H1 (cell line): ENCODE measurements at regions not wholly inside any gene's neighbourhood (a gene's known extent, or its start where the extent isn't known, plus 50 kb on each side); places are given as distances from the start of the nearest gene placed in this dataset.

Experiments
- CTCF ChIA-PET: fragments of 300-600 bp; sonication (Branson Sonifier 250); formaldehyde crosslinking; loops from one replicate; lab custom pipeline; 2021; ENCODE audit not compliant: partially characterized antibody; lab: Charles Lee
- POLR2A ChIA-PET: fragments of 300-600 bp; sonication (Branson Sonifier 250); formaldehyde crosslinking; loops from one replicate; lab custom pipeline; 2021; ENCODE audit warnings: inconsistent platforms; ENCODE audit not compliant: partially characterized antibody; lab: Charles Lee
- DNase-seq, 2 experiments: peaks; one replicate each; pipeline versions ENCODE4 v3.0.0 to v3.0.0-alpha.2; 2010 to 2022; ENCODE audit warnings: low spot score in 2 of 2, low read depth in 1 of 2, mixed read lengths in 1 of 2
- FAIRE-seq: peaks from 2 replicates; lab custom pipeline; 2011; peaks lifted over from hg19 to GRCh38; lab: Jason Lieb, UNC
- H2AFZ ChIP-seq: 2 replicates; pipeline ENCODE4 v1.8.1; 2012; ENCODE audit warnings: low read length, inconsistent platforms
- H2AK5ac ChIP-seq: 2 replicates; pipeline ENCODE4 v1.6.1; 2013; ENCODE audit warnings: low read depth, low read length
- H2BK120ac ChIP-seq: replicated peaks from 2 replicates; pipeline ENCODE3; 2013; ENCODE audit warnings: low read depth, low read length, inconsistent platforms
- H2BK12ac ChIP-seq: 2 replicates; pipeline ENCODE4 v1.6.1; 2013; ENCODE audit warnings: low read depth, low read length
- H2BK15ac ChIP-seq: 2 replicates; pipeline ENCODE4 v1.6.1; 2013; ENCODE audit warnings: low read length
- H2BK20ac ChIP-seq: 2 replicates; pipeline ENCODE4 v1.6.1; 2013; ENCODE audit warnings: low read length
- H2BK5ac ChIP-seq: 2 replicates; pipeline ENCODE4 v1.6.1; 2013; ENCODE audit warnings: low read depth, low read length
- H3K14ac ChIP-seq: 2 replicates; pipeline ENCODE4 v1.6.1; 2013; ENCODE audit warnings: inconsistent platforms; ENCODE audit not compliant: insufficient read length
- H3K18ac ChIP-seq: 2 replicates; pipeline ENCODE4 v1.6.1; 2013; ENCODE audit warnings: low read length; ENCODE audit errors: extremely low read depth
- H3K23ac ChIP-seq: 2 replicates; pipeline ENCODE4 v1.6.1; 2013; ENCODE audit warnings: inconsistent platforms; ENCODE audit not compliant: insufficient read length
- H3K23me2 ChIP-seq: 2 replicates; pipeline ENCODE4 v1.6.1; 2013; ENCODE audit warnings: low read depth, low read length
- H3K27ac ChIP-seq: 2 replicates; pipeline ENCODE4 v1.6.1; 2011; ENCODE audit warnings: low read depth, low read length, inconsistent platforms
- H3K27me3 ChIP-seq, 4 experiments: replicated peaks in 1 of 4; 1 replicate in 1 of 4; 2 replicates in 3 of 4; pipeline versions ENCODE4 v1.6.1 to v1.8.1; 2011 to 2013; ENCODE audit warnings: low read length in 3 of 4, mild to moderate bottlenecking in 3 of 4, inconsistent platforms in 2 of 4, mixed read lengths in 2 of 4, moderate library complexity in 1 of 4; ENCODE audit not compliant: control insufficient read depth in 3 of 4, insufficient read depth in 3 of 4; ENCODE audit errors: extremely low read depth in 1 of 4
- H3K36me3 ChIP-seq, 4 experiments: 2 replicates each; pipeline versions ENCODE4 v1.6.1 to v1.8.1; 2011 to 2013; ENCODE audit warnings: mild to moderate bottlenecking in 4 of 4, low read length in 3 of 4, moderate library complexity in 2 of 4, control low read depth in 1 of 4, inconsistent platforms in 1 of 4; ENCODE audit not compliant: insufficient read depth in 4 of 4, control insufficient read depth in 2 of 4
- H3K4ac ChIP-seq: replicated peaks from 2 replicates; pipeline ENCODE3; 2013; ENCODE audit warnings: low read length, low read depth, mixed read lengths, inconsistent platforms; ENCODE audit not compliant: insufficient read length
- H3K4me1 ChIP-seq, 4 experiments: replicated peaks in 1 of 4; 1 replicate in 1 of 4; 2 replicates in 3 of 4; pipeline versions ENCODE4 v1.6.1 to v1.8.1; 2011 to 2013; ENCODE audit warnings: low read length in 3 of 4, inconsistent platforms in 2 of 4, mixed read lengths in 1 of 4; ENCODE audit not compliant: insufficient read depth in 4 of 4, control insufficient read depth in 3 of 4
- H3K4me2 ChIP-seq, 2 experiments: 2 replicates each; pipeline versions ENCODE4 v1.6.1 to v1.8.1; 2011 to 2013; ENCODE audit warnings: low read depth in 2 of 2, low read length in 2 of 2, control low read depth in 1 of 2, inconsistent platforms in 1 of 2, mild to moderate bottlenecking in 1 of 2; ENCODE audit not compliant: insufficient read depth in 1 of 2
- H3K4me3 ChIP-seq, 4 experiments: fragments of 200-600, 300-600 bp in 1 of 4; sonication (generic), shearing (Covaris generic), sonication (Bioruptor Twin) in 1 of 4; 2 replicates each; pipeline versions ENCODE4 v1.5.1 to v1.8.1; 2011 to 2016; ENCODE audit warnings: low read length in 4 of 4, low read depth in 3 of 4, control low read depth in 2 of 4, inconsistent platforms in 2 of 4, mild to moderate bottlenecking in 2 of 4, mixed read lengths in 1 of 4, moderate library complexity in 1 of 4; ENCODE audit not compliant: insufficient read depth in 2 of 4; ENCODE audit errors: extremely low read depth in 1 of 4
- H3K56ac ChIP-seq: replicated peaks from 2 replicates; pipeline ENCODE3; 2013; ENCODE audit warnings: low read depth, mild to moderate bottlenecking, mixed read lengths, low read length, inconsistent platforms; ENCODE audit not compliant: insufficient read length
- H3K79me1 ChIP-seq: 2 replicates; pipeline ENCODE4 v1.6.1; 2013; ENCODE audit warnings: low read depth, low read length, control low read depth
- H3K79me2 ChIP-seq, 2 experiments: 2 replicates each; pipeline versions ENCODE4 v1.6.1 to v1.8.1; 2012 to 2013; ENCODE audit warnings: low read length in 2 of 2, mild to moderate bottlenecking in 2 of 2, inconsistent platforms in 1 of 2; ENCODE audit not compliant: insufficient read depth in 2 of 2, control insufficient read depth in 1 of 2
- H3K9ac ChIP-seq, 4 experiments: replicated peaks in 1 of 4; 1 replicate in 1 of 4; 2 replicates in 3 of 4; pipeline versions ENCODE4 v1.6.1 to v1.8.1; 2011 to 2013; ENCODE audit warnings: low read depth in 3 of 4, low read length in 3 of 4, control low read depth in 2 of 4, mild to moderate bottlenecking in 2 of 4, moderate library complexity in 2 of 4, inconsistent platforms in 1 of 4; ENCODE audit errors: extremely low read depth in 1 of 4
- H3K9me3 ChIP-seq, 2 experiments: 2 replicates each; pipeline versions ENCODE4 v1.6.1 to v1.8.1; 2012 to 2013; ENCODE audit warnings: mild to moderate bottlenecking in 2 of 2, moderate library complexity in 2 of 2, control low read depth in 1 of 2, inconsistent platforms in 1 of 2, low read depth in 1 of 2, low read length in 1 of 2, mixed read lengths in 1 of 2; ENCODE audit not compliant: insufficient read depth in 2 of 2
- H4K20me1 ChIP-seq, 2 experiments: replicated peaks in 1 of 2; 2 replicates each; pipeline versions ENCODE3 to v1.8.1; 2011 to 2013; ENCODE audit warnings: inconsistent platforms in 2 of 2, low read length in 2 of 2, mild to moderate bottlenecking in 1 of 2; ENCODE audit not compliant: insufficient read depth in 2 of 2, control insufficient read depth in 1 of 2
- H4K5ac ChIP-seq: 2 replicates; pipeline ENCODE4 v1.6.1; 2013; ENCODE audit warnings: low read length, low read depth, mixed read lengths, inconsistent platforms; ENCODE audit not compliant: insufficient read length
- H4K8ac ChIP-seq: 2 replicates; pipeline ENCODE4 v1.8.0; 2013; ENCODE audit warnings: mild to moderate bottlenecking, moderate library complexity, low read length, inconsistent platforms; ENCODE audit not compliant: insufficient read depth; ENCODE audit errors: extremely low read depth
- H4K91ac ChIP-seq: replicated peaks from 2 replicates; pipeline ENCODE3; 2013; ENCODE audit warnings: low read length, mixed read lengths, inconsistent platforms; ENCODE audit not compliant: insufficient read length
- CBX5 ChIP-seq: fragments of 300-800, 300-1000 bp; sonication (generic); IDR thresholded peaks from 2 replicates; pipeline ENCODE4 v1.7.1; 2016; ENCODE audit warnings: antibody characterized with exemption, low read length, low read depth
- CHD1 ChIP-seq: IDR thresholded peaks from 2 replicates; pipeline ENCODE4 v1.6.1; 2012; ENCODE audit warnings: low read depth, low read length, improper control_type of control experiment
- EGR1 ChIP-seq: IDR thresholded peaks from 2 replicates; pipeline ENCODE4 v1.6.1; 2011; ENCODE audit warnings: low read depth, low read length, borderline replicate concordance
- EZH2 ChIP-seq: fragments of 200-600 bp; sonication (generic); IDR thresholded peaks from 2 replicates; pipeline ENCODE4 v1.7.1; 2012; ENCODE audit warnings: low read depth, mild to moderate bottlenecking, moderate library complexity, low read length, inconsistent platforms; ENCODE audit not compliant: severe bottlenecking
- NANOG ChIP-seq: IDR thresholded peaks from 2 replicates; pipeline ENCODE4 v1.6.1; 2011; ENCODE audit warnings: low read length, low read depth, mild to moderate bottlenecking, inconsistent platforms; ENCODE audit not compliant: insufficient read depth, poor library complexity, severe bottlenecking
- RAD21 ChIP-seq, 2 experiments: IDR thresholded peaks in 1 of 2; conservative IDR thresholded peaks in 1 of 2; 2 replicates each; pipeline ENCODE4 v1.6.1; 2011; ENCODE audit warnings: low read depth in 2 of 2, low read length in 2 of 2, improper control_type of control experiment in 1 of 2, inconsistent platforms in 1 of 2, mild to moderate bottlenecking in 1 of 2, moderate library complexity in 1 of 2
- SP2 ChIP-seq: IDR thresholded peaks from 2 replicates; pipeline ENCODE4 v1.6.1; 2012; ENCODE audit warnings: mild to moderate bottlenecking, low read length, inconsistent platforms
- USF2 ChIP-seq: IDR thresholded peaks from 2 replicates; pipeline ENCODE4 v1.6.1; 2011; ENCODE audit warnings: low read length, improper control_type of control experiment
- WGBS, 2 experiments: shearing (Covaris generic) in 1 of 2; methylation state at CpG; one replicate each; pipeline versions ENCODE4 v1.1.6 to v1.1.7; 2013 to 2015; ENCODE audit warnings: low lambda C conversion rate in 2 of 2, mixed read lengths in 2 of 2, inconsistent platforms in 1 of 2, low coverage in 1 of 2, missing lambda C conversion rate in 1 of 2; ENCODE audit not compliant: insufficient replicate concordance in 2 of 2, insufficient coverage in 1 of 2, insufficient read length in 1 of 2; ENCODE audit errors: extremely low coverage in 1 of 2, missing lambda C conversion rate in 1 of 2; 5-methylcytosine and 5-hydroxymethylcytosine counted together
- TF ChIP-seq, protein P1 (sequence below), 3 experiments: IDR thresholded peaks; 1 replicate in 2 of 3; 2 replicates in 1 of 3; pipeline versions ENCODE4 v1.5.1 to v1.6.1; 2011; ENCODE audit warnings: low read length in 3 of 3, mild to moderate bottlenecking in 3 of 3, inconsistent platforms in 2 of 3, low read depth in 1 of 3, moderate library complexity in 1 of 3; ENCODE audit not compliant: insufficient read depth in 1 of 3; ENCODE audit errors: control extremely low read depth in 1 of 3
- TF ChIP-seq, protein P2 (sequence below): IDR thresholded peaks from 2 replicates; pipeline ENCODE4 v1.6.1; 2012; ENCODE audit warnings: inconsistent platforms

DNA sequence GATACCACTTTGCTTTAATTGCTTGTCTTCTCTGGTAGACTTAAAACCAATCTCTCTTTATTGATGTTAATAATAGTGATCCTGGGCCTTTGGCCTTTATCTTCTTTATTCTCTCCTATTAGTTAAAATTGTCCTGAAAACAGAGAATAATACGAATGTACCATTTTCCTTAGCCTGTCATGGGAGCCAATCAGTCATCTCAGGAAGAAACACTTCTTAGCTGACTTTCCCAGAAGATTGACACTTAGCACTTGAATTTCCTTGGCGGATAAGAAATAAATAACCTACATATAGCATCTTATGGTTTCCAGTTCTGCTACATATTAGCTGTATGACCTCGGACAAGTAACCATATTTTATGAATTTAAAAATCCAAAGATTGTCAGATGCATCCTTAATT, 338.4 kb upstream of the SLC14A2 start:
- Histone ChIP-seq H4K5ac (no peak overlapping the region), H4K8ac (no peak overlapping the region), H3K9ac (no peak overlapping the region), H2AFZ (no peak overlapping the region), H3K56ac (no peak overlapping the region), H2AK5ac (no peak overlapping the region), H2BK5ac (no peak overlapping the region), H4K20me1 (no peaks in the 10 kb centered on the region), H3K4ac (no peak overlapping the region), H3K27me3 (no peaks in the 10 kb centered on the region), H3K79me2 (no peaks in the 10 kb centered on the region), H3K14ac (no peak overlapping the region), H3K4me2 (no peak overlapping the region), H3K4me1 (no peaks in the 10 kb centered on the region), H4K91ac (no peak overlapping the region), H2BK120ac (no peak overlapping the region), H3K36me3 (no peaks in the 10 kb centered on the region), H3K23me2 (no peaks in the 10 kb centered on the region), H3K79me1 (no peaks in the 10 kb centered on the region), H2BK15ac (no peak overlapping the region), H3K9me3 (no peaks in the 10 kb centered on the region), H3K23ac (no peak overlapping the region), H2BK12ac (no peak overlapping the region), H3K18ac (no peak overlapping the region), H3K4me3 (no peak overlapping the region), H2BK20ac (no peak overlapping the region), H3K27ac (no peak overlapping the region)
- no peak for DNase-seq
- 90% methylated on average over 3 of the region's 3 CpGs; no CpG with 5 or more reads in 1 of the 2 experiments for WGBS, 2 experiments
- FAIRE-seq, result no peak
- ChIA-PET POLR2A (no interaction called here), CTCF (interaction anchor here (0.7 to 6.7 kb wide), 20 partner anchors 8 to 333 kb away, joined by 3 to 131 read pairs (median 7); no protein-coding TSS in a partner anchor)
- TF ChIP-seq, protein P1, sequence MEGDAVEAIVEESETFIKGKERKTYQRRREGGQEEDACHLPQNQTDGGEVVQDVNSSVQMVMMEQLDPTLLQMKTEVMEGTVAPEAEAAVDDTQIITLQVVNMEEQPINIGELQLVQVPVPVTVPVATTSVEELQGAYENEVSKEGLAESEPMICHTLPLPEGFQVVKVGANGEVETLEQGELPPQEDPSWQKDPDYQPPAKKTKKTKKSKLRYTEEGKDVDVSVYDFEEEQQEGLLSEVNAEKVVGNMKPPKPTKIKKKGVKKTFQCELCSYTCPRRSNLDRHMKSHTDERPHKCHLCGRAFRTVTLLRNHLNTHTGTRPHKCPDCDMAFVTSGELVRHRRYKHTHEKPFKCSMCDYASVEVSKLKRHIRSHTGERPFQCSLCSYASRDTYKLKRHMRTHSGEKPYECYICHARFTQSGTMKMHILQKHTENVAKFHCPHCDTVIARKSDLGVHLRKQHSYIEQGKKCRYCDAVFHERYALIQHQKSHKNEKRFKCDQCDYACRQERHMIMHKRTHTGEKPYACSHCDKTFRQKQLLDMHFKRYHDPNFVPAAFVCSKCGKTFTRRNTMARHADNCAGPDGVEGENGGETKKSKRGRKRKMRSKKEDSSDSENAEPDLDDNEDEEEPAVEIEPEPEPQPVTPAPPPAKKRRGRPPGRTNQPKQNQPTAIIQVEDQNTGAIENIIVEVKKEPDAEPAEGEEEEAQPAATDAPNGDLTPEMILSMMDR (IDR thresholded peaks at IDR 0.05; ENCODE audit: control extremely low read depth in 1 of 3, insufficient read depth in 1 of 3, low read depth in 1 of 3, low read length in 3 of 3), result no peak
- TF ChIP-seq EGR1 (no peak), CBX5 (no peak), USF2 (no peak), CHD1 (no peak), RAD21 (IDR thresholded peaks at IDR 0.05 in 1 of 2, conservative IDR thresholded peaks at IDR 0.05 in 1 of 2; ENCODE audit: low read depth in 2 of 2, low read length in 2 of 2) (no peak), SP2 (no peak), EZH2 (no peak), NANOG (no peak)
- TF ChIP-seq, protein P2, sequence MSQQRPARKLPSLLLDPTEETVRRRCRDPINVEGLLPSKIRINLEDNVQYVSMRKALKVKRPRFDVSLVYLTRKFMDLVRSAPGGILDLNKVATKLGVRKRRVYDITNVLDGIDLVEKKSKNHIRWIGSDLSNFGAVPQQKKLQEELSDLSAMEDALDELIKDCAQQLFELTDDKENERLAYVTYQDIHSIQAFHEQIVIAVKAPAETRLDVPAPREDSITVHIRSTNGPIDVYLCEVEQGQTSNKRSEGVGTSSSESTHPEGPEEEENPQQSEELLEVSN, result no peak
